ENCODE measurements at regions not wholly inside any gene's neighbourhood (a gene's known extent, or its start where the extent isn't known, plus 50 kb on each side); places are given as distances from the start of the nearest gene placed in this dataset.

DNA sequence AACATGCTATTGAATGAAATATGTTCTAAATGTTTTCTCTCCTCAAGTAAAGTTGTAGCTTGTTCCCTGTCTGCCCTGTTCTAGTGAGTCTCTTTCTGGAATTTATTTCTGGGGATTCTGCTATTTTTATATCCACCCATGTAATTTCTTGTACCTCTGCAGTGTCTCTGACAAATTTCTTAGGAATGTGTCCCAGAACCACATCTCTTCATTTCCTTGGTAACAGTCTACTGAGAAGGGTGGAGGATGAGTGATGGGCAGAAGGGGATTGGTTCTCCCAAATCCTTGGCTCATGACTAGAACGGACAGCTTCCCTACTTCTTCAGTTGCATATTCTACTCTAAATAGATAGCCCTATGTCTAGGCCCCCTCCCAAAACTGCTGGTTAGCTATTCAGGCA, 490.6 kb upstream of the LINC00305 start:
- no peak for TF ChIP-seq GABPA (IDR thresholded peaks at IDR 0.05; ENCODE audit: low read depth)
- TF ChIP-seq, protein P1, sequence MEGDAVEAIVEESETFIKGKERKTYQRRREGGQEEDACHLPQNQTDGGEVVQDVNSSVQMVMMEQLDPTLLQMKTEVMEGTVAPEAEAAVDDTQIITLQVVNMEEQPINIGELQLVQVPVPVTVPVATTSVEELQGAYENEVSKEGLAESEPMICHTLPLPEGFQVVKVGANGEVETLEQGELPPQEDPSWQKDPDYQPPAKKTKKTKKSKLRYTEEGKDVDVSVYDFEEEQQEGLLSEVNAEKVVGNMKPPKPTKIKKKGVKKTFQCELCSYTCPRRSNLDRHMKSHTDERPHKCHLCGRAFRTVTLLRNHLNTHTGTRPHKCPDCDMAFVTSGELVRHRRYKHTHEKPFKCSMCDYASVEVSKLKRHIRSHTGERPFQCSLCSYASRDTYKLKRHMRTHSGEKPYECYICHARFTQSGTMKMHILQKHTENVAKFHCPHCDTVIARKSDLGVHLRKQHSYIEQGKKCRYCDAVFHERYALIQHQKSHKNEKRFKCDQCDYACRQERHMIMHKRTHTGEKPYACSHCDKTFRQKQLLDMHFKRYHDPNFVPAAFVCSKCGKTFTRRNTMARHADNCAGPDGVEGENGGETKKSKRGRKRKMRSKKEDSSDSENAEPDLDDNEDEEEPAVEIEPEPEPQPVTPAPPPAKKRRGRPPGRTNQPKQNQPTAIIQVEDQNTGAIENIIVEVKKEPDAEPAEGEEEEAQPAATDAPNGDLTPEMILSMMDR (IDR thresholded peaks at IDR 0.05; ENCODE audit: insufficient read depth, low read length), result no peak
- TF ChIP-seq, protein P2, sequence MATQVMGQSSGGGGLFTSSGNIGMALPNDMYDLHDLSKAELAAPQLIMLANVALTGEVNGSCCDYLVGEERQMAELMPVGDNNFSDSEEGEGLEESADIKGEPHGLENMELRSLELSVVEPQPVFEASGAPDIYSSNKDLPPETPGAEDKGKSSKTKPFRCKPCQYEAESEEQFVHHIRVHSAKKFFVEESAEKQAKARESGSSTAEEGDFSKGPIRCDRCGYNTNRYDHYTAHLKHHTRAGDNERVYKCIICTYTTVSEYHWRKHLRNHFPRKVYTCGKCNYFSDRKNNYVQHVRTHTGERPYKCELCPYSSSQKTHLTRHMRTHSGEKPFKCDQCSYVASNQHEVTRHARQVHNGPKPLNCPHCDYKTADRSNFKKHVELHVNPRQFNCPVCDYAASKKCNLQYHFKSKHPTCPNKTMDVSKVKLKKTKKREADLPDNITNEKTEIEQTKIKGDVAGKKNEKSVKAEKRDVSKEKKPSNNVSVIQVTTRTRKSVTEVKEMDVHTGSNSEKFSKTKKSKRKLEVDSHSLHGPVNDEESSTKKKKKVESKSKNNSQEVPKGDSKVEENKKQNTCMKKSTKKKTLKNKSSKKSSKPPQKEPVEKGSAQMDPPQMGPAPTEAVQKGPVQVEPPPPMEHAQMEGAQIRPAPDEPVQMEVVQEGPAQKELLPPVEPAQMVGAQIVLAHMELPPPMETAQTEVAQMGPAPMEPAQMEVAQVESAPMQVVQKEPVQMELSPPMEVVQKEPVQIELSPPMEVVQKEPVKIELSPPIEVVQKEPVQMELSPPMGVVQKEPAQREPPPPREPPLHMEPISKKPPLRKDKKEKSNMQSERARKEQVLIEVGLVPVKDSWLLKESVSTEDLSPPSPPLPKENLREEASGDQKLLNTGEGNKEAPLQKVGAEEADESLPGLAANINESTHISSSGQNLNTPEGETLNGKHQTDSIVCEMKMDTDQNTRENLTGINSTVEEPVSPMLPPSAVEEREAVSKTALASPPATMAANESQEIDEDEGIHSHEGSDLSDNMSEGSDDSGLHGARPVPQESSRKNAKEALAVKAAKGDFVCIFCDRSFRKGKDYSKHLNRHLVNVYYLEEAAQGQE (IDR thresholded peaks at IDR 0.05; ENCODE audit: insufficient replicate concordance, low read depth), result no peak
- TF ChIP-seq POLR2AphosphoS5 (IDR thresholded peaks at IDR 0.05; ENCODE audit: low read depth), result no peak
- no peak for TF ChIP-seq SPI1 (IDR thresholded peaks at IDR 0.05; ENCODE audit: borderline replicate concordance, low read depth)
- DNase-seq (ENCODE audit: low read depth in 1 of 2, low spot score in 1 of 2), result no peak
- H3K4me3 ChIP-seq (replicated peaks; ENCODE audit: insufficient read depth, low read length), result no peak overlapping the region
- no peaks in the 10 kb centered on the region for H3K27me3 ChIP-seq (ENCODE audit: insufficient read depth, poor library complexity, severe bottlenecking)
- no peak overlapping the region for H3K27ac ChIP-seq (replicated peaks)

DNA sequence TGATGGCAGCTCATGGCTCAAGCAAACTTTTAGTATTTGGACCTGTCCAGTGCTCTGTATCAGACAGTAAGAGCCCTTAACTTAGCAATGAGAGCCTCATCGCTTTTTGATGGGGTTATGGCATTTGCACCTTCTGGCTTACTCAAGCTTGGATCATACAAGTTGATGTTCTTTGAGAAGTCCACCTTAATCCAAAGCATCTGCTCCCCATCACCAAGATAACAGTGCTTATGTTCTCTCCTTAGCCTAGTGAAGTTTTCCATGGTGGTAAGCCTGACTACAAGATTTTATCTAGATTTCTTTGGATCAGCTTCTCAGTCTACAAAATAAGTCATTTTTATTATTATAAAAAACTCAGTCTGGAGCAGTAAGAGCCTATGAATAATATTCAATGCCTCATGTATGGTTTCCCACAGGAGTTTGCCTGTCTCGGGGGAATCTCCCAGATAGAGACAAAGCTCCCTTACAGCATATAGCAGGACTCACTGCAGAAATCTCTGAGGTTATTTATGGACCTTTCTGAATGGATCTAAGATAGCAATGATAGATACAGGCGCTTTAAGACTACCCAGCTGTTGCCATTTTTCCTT, 472.2 kb upstream of the LINC00305 start:
- DNase-seq (ENCODE audit: low read depth in 1 of 2, low spot score in 1 of 2), result no peak
- Histone ChIP-seq H3K27me3 (ENCODE audit: insufficient read depth, poor library complexity, severe bottlenecking) (peaks cover 2% of the 10 kb centered on the region), H3K4me3 (replicated peaks; ENCODE audit: insufficient read depth, low read length) (no peak overlapping the region), H3K27ac (replicated peaks) (no peak overlapping the region)
- TF ChIP-seq, protein P1 (IDR thresholded peaks at IDR 0.05; ENCODE audit: insufficient read depth, low read length), result no peak
- no peak for TF ChIP-seq SPI1 (IDR thresholded peaks at IDR 0.05; ENCODE audit: borderline replicate concordance, low read depth)
- TF ChIP-seq POLR2AphosphoS5 (IDR thresholded peaks at IDR 0.05; ENCODE audit: low read depth), result no peak
- TF ChIP-seq GABPA (IDR thresholded peaks at IDR 0.05; ENCODE audit: low read depth), result no peak
- TF ChIP-seq, protein P2 (IDR thresholded peaks at IDR 0.05; ENCODE audit: insufficient replicate concordance, low read depth), result no peak

DNA sequence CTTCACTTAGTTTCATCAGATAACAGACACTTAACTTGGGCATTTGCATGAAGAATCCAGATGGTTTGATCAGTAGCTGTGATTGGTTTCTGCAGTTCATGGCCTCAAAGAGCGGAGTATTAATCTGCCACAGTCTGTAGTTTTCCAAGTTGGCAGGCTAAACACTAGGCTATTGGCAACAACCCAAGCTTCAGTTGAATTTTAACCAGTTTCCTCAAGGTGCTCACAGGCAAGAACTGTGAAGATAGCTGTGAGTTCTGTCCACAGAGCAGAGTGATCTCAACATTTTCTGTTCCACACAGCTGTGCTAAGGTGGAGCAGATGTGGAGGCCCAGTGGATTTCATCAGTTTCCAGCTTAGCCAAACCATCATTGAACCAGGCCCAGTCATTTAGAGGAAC, 469.5 kb upstream of the LINC00305 start:
- Histone ChIP-seq H3K4me3 (replicated peaks; ENCODE audit: insufficient read depth, low read length) (no peak overlapping the region), H3K27me3 (ENCODE audit: insufficient read depth, poor library complexity, severe bottlenecking) (no peaks in the 10 kb centered on the region), H3K27ac (replicated peaks) (no peak overlapping the region)
- TF ChIP-seq GABPA (IDR thresholded peaks at IDR 0.05; ENCODE audit: low read depth), result no peak
- TF ChIP-seq, protein P2 (IDR thresholded peaks at IDR 0.05; ENCODE audit: insufficient replicate concordance, low read depth), result no peak
- no peak for TF ChIP-seq POLR2AphosphoS5 (IDR thresholded peaks at IDR 0.05; ENCODE audit: low read depth)
- TF ChIP-seq, protein P1 (IDR thresholded peaks at IDR 0.05; ENCODE audit: insufficient read depth, low read length), result no peak
- TF ChIP-seq SPI1 (IDR thresholded peaks at IDR 0.05; ENCODE audit: borderline replicate concordance, low read depth), result no peak
- no peak for DNase-seq (ENCODE audit: low read depth in 1 of 2, low spot score in 1 of 2)
